HG03571 (cell line): ENCODE measurements at regions not wholly inside any gene's neighbourhood (a gene's known extent, or its start where the extent isn't known, plus 50 kb on each side); places are given as distances from the start of the nearest gene placed in this dataset.

Source experiments
- ATAC-seq: cut with Tn5 transposase; IDR thresholded peaks from one replicate; pipeline ENCODE4 v1.9.1; 2021; ENCODE audit not compliant: unreplicated experiment

DNA sequence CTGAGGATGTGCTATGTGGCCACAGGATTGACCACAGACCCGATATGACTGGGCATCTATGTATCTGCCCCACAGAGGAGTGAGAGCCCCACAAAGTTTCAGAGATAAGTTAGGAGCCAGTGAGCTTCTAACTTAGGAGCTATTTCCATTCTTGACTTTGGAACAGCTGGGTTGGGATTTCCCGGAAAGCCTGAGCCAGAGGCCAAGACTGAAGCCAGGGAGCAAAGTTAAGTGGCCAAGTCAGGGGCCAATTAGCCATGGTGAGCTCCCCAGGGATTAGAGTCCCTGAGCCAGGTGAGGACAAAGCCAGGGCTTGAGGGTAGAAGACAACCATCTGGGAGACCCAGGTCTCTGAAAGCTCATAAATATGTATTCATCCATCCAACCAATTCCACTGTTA lies 143.6 kb downstream of the MAFB start:
- ATAC-seq: no peak

DNA sequence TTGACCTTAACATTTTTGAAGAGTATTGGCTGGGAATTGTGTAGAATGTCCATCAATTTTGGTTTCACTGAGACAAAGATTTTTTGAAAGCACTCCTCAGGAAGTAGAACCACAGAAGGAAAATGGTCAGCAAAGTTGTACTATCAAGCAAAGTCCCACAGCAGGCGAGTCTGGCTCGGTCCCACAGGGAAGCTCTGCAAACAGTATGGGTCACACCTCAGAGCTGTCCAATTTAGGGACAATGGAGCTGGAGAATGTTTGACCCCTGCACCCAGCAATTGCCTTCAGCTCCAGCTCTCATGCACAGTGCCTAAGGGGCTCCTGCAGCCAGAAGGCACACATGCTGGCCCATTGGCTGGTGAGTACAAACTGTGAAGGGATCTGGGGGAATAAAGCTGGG lies 147.0 kb downstream of the MAFB start:
- ATAC-seq: no peak

DNA sequence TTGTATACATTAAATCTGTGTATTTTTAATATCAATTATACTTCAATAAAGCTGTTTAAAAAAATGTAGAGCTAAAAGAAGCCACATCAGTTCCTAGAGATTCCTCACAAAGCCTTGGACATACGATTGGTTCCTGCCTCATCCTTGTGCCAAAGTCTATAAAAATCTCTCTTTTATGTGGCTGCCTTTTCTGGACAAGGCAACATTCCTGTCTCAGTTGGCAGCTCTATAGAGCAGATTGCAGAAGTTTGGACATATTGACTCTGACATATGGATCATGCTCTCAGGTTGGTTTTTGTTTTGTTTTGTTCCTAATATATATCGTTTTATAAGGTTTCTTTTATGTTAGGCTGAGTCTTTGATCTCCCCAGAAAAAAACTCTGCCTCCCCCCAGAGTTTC lies 148.9 kb downstream of the MAFB start:
- no peak for ATAC-seq

DNA sequence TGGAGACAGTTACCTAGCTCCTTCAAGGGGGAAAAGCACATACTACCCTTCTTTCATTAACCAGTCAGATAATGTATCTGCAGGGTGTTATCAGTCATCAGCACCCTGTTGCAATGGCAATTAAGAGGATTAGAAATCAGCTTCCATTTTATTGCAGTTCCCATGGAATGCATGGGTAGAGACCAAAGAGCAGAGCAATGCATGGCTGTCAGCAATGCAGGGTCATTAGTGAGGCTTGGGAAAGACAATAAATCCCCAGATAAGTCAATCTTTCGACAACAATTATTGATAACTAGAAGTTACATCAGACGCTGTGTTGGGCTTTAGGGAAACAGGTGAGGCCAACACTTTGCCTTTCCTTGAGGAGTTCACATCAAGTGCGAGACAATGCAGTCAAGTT lies 150.9 kb downstream of the MAFB start:
- ATAC-seq: no peak

DNA sequence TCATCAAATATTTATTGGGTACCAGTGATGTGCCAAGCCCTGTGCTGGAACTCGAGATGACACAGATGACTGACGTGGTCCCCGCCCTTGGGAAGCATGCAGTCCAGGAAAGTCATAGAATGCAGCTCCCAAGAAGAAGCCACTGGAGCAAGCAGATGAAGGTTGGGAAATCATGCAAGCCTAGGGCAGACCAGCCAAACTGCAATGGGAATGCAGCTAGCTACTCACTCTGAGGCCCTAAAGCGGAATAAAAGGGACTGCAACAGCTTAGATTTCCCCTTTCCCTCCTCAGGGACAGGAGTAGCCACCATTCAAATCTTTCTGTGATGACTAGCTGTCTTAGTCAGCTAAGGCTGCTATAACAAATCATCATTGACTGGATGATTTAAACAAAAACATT lies 152.2 kb downstream of the MAFB start:
- ATAC-seq: no peak

DNA sequence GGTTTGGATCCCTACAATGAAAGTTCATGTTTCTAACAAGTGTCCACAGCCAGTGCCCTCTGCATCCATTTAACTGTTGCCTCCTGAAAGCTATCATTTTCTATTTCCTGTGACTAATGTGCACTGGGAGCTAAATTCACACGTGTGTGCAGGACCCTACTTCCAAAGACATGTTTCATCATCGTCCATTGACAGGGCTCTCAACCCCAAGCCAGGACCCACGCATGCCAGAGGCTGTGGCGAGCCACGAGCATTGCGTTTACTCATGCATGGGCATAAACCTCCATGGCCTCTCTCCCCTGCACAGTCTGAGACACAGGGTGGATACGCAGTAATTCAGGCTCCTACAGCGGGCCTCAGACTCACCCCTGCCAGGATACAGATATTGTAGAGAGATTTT lies 153.2 kb downstream of the MAFB start:
- ATAC-seq: no peak

DNA sequence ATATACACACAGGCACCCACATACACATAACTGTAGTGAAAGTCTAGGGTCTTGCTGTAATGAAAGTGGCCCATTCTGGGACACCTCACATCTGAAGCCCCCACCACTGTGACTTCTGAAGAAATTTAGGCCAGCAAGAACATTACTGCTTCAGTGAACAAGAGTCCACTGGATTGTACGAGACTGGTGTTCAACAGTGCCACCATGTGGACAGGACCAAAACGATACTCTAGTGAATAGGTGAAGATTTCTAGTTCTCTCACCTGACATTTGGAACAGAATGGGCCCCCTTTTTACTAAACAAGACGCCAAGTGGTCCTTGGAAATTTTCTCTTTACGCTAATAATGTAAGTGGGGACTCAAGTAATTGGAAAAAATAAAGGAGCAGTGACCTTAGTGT lies 156.9 kb downstream of the MAFB start:
- ATAC-seq: no peak

DNA sequence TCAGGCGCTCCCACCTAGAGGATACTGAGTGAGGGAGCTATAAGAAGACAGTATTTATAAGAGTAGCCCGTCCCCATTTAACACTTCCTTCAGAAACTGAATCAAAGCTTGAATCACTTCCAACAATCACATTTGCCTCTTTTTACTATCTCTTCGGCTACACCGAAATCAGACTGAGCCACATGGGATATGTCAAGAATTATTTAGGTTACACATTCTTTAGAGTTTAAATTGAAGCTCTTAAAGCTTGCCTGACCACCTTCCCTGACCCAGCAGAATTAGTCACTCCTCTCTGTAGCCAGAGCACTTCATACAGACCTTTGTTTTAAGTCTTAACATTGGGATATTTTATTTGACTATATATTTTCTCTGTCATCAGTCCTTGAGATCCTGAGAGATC lies 163.7 kb downstream of the MAFB start:
- no peak for ATAC-seq

DNA sequence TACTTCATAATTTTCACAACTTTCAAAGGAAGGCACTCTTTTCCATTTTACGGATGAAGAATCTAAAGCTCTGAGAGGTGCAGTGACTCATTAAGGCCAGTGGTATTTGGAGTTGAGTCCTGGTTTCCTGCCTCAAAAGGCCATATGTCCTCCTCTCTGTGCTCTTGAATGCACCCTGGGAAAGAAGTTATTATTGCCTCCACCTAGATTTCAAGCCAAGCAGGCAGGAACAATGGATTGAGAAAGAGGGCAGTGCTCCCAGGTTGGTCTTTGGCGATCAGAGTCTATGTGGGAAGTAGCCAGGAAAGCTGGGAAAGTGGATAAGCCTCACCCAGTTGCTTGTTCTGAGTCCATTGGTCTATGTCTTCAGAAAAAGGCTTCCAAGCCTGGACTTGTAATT lies 165.0 kb downstream of the MAFB start:
- no peak for ATAC-seq

DNA sequence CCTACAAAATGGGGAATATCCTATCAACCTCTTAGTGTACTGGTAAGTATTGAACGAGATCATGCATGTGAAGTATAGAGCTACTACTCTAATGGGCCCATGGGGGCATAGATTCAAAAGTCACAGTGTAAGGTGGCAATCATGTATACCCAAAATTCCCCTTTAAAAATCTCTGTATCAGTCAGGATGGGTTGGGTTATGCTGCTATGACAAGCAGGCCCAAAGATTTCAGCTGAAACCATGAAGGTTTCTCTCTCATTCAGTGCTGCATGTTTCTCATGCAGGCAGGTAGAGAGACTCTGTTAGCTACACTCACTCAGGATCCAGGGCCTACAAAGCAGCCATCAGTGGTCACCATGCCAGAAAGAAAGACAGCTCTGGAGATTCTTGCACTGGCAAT lies 166.6 kb downstream of the MAFB start:
- ATAC-seq: no peak

DNA sequence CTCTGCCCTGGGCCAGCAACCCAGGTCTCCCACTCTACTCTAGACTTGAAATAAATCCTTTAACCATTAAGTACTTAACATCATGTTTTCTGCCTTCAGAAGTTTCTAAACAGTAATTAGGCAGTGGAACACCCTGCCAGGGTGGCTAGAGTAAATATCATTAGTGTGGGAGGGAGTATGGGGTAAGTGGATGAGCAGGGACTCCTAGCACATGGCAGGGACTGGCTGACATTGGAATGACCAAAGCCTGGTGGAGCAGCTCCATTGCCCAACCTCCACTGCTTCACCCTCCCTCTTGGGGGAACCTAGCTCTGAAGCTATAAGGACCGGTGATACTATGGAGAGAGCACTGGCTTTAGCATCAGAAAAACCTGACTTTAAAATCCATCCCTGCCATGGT lies 167.1 kb downstream of the MAFB start:
- ATAC-seq: no peak

DNA sequence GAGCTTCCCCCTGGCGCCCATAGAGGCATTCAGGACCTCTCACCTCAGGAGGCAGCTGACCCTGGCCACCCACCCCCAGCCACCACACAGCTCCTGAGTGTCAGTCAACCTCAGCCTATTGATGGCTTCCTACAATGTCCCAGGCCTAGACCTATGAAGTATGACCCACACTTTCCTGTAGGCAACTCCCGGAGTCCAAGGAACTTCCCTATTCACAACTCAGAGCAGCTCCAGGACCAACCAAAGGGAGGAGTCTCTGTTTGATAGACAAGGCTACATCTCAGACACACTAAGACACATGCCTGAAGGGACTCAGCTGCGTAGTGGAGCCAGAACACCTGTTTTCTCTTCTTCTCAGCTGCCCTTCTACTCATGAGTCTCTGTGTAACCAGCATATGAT lies 169.1 kb downstream of the MAFB start:
- ATAC-seq: no peak

DNA sequence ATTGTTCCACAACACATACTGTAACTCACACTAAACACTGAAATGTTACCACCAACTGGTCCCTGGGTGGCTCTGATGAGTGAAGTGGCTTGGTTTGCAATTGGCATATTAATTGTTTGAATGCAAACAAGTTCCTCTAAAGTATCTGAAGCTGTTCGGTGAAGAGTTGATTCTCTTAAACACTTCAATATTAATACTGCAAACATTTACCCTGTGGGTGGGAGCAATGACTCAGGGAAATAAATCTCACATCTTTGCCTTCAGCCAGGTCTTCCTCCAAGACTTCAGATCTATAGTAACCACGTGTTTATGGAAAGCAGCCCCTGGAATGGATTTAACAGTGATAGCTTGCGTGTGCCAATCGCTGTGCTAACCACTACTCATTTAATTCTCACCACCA lies 176.0 kb downstream of the MAFB start:
- no peak for ATAC-seq

DNA sequence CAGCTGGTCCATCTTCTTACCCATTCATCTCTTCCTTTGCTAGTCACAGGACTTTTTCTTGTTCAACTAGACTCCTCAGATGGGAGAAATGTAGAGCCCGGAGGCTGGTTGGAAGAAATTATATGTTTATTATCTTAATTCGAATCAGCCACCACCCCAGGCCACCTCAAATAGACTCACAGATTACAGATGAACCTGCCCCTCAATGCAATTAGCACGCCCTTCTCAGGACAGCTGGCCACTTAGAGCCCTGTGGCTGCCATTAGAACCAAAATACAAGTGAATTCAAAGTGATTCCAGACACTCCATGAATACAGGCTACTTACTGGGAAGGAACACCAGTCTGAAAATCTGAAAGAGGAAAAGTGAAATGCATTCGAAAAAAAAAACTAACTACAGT lies 176.4 kb downstream of the MAFB start:
- ATAC-seq: no peak

DNA sequence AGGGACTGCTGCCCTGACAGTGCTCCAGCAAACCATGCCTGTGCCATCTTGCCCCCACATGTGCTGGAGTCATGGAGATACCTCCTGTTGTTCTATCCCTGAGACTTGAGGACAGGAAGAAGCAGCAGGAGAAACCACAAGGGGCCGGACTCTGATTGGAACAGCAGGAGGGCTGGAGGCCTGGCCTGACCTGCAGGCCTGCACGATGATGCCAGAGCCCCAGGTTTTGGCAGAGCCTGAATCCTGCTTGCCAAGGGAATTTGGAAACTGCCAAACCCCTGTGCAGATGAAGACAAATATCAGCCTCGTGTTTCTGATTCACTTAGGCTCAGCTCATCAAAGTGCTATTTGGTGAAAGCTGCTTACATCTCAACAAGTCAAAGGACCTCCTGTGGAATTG lies 177.6 kb downstream of the MAFB start:
- no peak for ATAC-seq

DNA sequence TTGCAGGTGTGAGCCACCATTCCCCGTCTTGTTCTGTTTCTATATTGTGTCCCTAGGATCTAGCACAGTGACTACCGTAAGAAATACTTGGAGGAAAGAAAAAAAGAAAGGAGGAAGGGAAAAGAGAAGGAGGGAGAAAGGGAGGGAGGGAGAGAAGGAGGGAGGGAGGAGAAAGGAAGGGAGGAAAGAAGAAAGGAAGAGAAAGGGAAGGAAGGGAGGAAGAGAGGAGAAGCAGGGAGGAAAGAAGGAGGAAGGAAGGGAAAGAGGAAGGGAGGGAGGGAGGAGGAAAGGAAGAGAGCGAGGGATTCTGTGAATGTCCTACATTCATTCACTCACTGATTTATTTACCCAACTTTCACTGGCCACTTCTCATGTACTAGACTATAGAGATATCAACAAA lies 178.4 kb downstream of the MAFB start:
- ATAC-seq: no peak

DNA sequence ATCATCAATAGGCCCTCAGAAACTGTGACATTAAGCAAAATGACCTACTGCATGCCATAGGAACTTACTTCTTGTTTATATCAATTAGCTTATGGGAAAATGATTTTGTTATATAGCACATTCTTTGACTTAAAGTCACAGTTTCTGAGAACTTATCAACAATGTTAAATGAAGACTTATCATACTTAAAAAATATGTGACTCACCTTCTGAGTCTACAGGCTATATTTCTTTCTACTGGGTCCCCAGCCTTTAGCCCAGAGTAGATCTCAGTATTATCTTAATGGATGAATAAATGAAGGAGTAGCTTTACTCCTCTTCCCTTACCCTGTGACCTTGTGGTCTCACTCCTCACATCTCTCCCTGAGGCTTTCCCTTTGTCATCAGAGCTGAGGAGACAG lies 180.2 kb downstream of the MAFB start:
- no peak for ATAC-seq

DNA sequence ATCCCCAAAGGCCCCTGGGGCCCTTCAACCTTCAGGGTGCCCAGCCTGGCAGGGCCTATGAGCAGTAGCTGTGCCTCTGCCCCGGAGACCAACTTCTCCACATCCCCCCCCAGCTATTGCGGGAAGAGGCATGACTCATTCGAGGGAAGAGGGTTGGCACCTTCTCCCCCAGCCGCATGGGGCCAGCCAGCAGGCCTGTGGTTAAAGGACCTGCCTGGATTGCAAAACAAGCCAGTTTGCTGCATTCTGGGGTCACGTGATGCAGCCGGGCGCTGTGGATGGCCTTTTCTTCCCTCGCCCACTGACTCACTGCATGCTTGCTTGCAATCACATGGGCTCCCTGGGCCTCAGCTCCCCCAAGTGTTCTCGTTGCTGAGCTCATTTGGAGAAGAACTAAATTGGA lies 182.5 kb downstream of the MAFB start:
- ATAC-seq: no peak

DNA sequence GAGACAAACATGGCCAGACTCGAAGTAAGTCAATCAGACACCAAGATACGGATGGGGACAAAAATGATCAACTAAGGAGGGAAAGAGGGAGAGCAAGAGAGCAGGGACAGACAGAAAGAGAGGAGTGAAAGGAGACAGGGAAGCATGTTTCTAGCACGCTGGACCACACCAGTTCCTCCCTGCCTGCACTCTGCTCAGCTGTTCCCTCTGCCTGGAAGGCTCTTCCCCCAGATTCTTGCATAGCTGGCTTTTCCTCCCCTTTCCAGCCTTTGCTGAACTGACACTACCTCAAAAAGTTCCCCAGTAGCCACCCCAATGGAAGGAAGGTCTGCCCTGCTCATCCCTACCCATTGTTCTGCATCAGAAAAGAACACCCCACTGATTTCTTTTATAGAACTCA lies 185.9 kb downstream of the MAFB start:
- ATAC-seq: no peak

DNA sequence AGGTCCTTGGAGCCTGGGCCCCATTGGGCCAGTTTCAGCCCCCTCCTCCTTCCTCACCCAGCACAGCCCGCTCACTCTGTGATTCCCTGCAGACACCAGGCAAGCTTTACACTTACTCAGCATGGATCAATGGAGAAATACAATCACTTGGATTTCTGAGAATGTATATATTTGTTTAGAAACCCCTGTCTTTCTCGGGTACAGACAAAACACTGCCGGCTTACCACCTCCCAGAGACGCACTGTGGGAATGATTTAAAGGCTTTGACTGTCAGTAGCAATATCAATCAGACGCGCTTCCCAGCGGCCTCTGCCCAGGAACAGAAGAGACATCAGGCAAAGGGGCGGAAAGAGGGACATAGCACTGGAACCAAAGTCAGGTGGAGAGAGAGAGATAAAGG lies 186.5 kb downstream of the MAFB start:
- no peak for ATAC-seq

DNA sequence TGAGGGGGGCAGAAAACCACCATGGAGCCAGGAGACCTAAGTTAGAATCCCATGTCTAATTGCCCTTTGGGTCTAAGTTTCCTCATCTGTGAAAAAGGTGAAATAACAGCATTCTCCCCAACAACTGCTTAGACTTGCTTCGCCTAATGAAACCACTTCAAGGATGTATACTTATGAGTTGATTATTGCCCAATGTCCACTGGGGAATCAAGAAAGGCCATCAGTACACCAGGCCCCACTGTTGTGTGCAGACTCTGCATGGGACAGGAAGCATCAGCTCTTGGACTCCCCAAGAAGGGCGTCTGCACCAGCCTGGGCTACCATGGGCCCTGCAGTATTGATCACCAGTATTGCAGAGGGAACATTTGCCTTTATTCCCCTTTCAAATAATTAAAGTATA lies 189.6 kb downstream of the MAFB start:
- ATAC-seq: no peak

DNA sequence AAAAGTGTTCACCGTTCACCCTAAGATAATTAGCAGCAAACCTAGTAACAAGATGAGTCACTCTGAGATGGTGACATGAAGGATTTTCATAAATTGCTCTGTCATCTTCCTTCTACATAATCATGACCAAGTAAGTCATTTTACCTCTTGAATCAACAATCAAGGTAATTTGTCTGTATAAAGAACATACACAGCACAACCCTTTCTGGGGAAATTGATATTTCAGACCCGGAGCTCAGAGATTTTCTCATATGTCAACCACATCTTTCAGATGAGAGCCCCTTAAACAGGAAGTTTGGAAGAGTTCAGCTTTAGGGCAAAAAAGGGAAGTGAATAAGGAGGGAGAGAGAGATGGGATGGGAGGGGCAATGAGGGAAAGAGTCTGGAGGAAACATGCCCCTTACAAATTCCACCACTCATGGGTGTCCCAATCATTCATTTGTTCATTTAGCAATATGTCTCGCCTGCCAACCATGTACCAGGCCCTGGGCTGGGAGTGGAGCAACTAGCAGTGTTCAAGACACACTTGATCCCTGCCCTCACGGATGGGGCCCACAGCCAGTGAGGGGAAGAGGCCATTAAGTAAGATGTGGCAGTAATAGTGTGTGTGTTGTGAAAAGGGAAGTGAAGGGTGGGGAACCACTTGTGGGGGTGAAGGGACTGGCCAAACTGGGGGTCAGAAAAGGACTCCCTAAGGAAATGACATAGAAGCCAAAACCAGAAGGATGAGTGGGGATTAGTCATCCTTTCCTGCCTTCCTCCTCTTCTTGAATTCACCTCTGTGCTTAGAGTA lies 190.9 kb downstream of the MAFB start:
- ATAC-seq: no peak

DNA sequence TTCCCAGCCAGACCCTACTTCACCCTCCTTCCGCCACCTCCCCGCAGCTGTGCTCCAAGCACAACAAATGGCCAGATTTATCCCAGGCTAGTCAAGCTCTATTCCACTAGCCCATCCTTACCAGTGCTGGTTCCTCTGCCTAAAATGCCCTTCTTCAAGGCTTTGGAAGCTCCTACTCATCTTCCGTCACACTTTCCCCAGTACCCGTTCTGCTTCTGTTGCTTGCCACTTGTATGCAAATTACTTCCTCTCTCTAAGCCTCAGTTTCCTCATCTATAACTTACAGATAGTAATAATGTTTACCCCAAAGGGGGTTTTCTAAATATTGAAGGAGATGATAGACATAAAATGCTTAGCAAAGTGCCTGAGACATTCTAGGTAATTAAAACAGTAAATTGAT lies 193.1 kb downstream of the MAFB start:
- ATAC-seq: no peak

DNA sequence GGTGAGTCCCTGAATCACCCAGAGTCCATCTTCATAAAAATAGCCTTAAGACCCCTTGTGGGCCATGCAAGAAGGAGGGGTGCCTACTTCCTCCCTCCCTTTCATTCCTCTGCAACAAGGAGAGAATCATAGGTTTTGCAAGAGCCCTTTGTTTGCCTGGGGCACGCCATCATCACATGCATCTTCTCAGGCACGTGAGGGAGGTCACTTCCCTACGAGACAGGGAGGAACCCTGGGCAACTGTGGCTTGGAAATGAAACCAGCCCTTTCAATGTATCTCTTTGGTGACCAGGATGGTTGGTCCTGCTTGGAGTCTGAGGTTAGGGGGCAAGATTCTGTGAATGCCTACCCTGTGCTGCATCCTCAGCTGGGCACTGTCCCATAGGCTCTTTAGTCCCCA lies 194.8 kb downstream of the MAFB start:
- ATAC-seq: no peak
